Upper lobe of right lung (tissue), 1 donor: ENCODE measurements at regions not wholly inside any gene's neighbourhood (a gene's known extent, or its start where the extent isn't known, plus 50 kb on each side); places are given as distances from the start of the nearest gene placed in this dataset.

Experiments
- ATAC-seq: fragments of 200-7000 bp; cut with Tn5 transposase; one replicate; pipeline ENCODE4 v1.9.1; 2020; ENCODE audit warnings: mild to moderate bottlenecking, moderate library complexity
- DNase-seq: peaks from one replicate; pipeline ENCODE4 v3.0.0-alpha.2; 2020
- H3K27ac ChIP-seq: fragments of 200-600 bp; one replicate; pipeline ENCODE4 v1.8.0; 2022
- H3K27me3 ChIP-seq: fragments of 200-600 bp; one replicate; pipeline ENCODE4 v1.8.0; 2022; ENCODE audit warnings: mild to moderate bottlenecking
- H3K36me3 ChIP-seq: fragments of 200-600 bp; one replicate; pipeline ENCODE4 v1.8.0; 2022
- H3K4me1 ChIP-seq: fragments of 200-600 bp; one replicate; pipeline ENCODE4 v1.8.0; 2022
- H3K4me3 ChIP-seq: fragments of 200-600 bp; one replicate; pipeline ENCODE4 v1.8.0; 2022; ENCODE audit warnings: mild to moderate bottlenecking
- H3K9me3 ChIP-seq: fragments of 200-600 bp; one replicate; pipeline ENCODE4 v1.8.0; 2022
- intact Hi-C: fragments of 100-400 bp; cut with DNase I; formaldehyde crosslinking; loops from one replicate; pipeline ENCODE4 v1.11.0; 2022
- TF ChIP-seq, protein P1 (sequence below): fragments of 200-600 bp; IDR thresholded peaks from one replicate; pipeline ENCODE4 v1.8.0; 2022; ENCODE audit warnings: antibody characterized with exemption
- donor health status: DM: no; HTN: yes; CAD: no; lungs with severe emphysema.

DNA sequence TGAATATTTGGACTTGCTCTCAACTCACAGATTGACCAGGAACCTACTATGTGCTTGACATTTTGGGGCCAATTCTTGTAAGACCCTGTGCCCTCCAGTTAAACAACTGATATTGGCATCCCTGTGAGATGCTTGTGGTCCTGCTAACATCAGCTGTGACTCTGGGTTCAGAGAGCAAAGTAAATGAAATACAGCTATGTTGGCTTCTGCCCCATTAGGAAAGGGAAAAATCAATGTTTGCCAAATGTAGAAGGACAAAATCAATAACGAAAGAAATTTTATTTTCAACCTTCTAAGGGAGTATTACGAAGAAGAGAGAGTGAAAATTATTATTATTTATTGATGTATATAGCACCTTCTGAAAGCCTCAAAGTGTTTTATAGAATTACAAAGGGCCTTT, 266.9 kb upstream of the ARID1B start:
- TF ChIP-seq, protein P1, sequence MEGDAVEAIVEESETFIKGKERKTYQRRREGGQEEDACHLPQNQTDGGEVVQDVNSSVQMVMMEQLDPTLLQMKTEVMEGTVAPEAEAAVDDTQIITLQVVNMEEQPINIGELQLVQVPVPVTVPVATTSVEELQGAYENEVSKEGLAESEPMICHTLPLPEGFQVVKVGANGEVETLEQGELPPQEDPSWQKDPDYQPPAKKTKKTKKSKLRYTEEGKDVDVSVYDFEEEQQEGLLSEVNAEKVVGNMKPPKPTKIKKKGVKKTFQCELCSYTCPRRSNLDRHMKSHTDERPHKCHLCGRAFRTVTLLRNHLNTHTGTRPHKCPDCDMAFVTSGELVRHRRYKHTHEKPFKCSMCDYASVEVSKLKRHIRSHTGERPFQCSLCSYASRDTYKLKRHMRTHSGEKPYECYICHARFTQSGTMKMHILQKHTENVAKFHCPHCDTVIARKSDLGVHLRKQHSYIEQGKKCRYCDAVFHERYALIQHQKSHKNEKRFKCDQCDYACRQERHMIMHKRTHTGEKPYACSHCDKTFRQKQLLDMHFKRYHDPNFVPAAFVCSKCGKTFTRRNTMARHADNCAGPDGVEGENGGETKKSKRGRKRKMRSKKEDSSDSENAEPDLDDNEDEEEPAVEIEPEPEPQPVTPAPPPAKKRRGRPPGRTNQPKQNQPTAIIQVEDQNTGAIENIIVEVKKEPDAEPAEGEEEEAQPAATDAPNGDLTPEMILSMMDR = no peak
- ATAC-seq (no peak), DNase-seq (no peak)
- H3K4me1 ChIP-seq = no peaks in the 10 kb centered on the region
- no peak overlapping the region for H3K27ac ChIP-seq
- H3K36me3 ChIP-seq = no peaks in the 10 kb centered on the region
- H3K9me3 ChIP-seq = no peaks in the 10 kb centered on the region
- no peaks in the 10 kb centered on the region for H3K27me3 ChIP-seq
- intact Hi-C loops = no loop called here
- H3K4me3 ChIP-seq = no peak overlapping the region

DNA sequence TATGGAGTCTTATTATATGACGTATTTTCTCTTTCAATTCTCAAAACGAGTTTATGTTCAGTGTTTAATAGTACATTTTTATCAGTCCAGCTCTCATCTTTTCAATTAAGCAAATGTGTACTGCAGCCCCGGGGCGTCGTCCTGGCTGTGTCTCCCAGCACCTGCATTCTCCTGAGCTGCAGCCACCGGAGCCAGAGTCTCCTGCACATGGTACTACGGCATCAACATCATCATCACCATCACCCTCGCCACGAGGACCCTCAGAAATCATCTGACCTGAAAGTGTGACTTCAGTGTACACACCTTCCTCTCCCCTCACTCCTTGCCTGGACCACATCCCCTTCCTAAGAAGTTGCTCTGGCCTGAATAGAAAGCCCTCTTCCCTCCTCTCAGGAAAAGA, 267.7 kb upstream of the ARID1B start:
- no peak for DNase-seq
- no peak for ATAC-seq
- Histone ChIP-seq H3K36me3 (no peaks in the 10 kb centered on the region), H3K27ac (no peak overlapping the region), H3K4me3 (no peak overlapping the region), H3K4me1 (no peaks in the 10 kb centered on the region), H3K27me3 (no peaks in the 10 kb centered on the region), H3K9me3 (no peaks in the 10 kb centered on the region)
- TF ChIP-seq, protein P1 = no peak
- intact Hi-C loops = no loop called here

DNA sequence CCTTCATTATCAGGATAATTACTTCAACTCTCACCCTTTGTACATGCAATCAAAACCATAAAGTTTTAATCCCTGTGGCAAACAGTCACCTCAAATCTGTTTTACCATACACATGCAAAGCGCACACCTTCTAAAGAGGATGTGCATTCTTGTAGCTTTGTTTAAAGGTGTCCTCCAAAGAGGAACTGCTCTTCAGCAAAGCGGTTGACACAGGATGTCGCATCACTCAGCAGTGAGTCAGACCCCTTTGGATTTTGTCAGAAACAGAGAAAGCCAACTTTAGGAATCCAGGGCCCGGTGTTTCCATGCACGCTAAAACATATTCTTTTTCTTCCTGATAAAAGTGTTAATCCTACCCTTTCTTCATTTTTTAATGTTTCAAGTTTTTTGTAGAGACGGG, 268.3 kb upstream of the ARID1B start:
- TF ChIP-seq, protein P1 = no peak
- H3K27ac ChIP-seq = no peak overlapping the region

DNA sequence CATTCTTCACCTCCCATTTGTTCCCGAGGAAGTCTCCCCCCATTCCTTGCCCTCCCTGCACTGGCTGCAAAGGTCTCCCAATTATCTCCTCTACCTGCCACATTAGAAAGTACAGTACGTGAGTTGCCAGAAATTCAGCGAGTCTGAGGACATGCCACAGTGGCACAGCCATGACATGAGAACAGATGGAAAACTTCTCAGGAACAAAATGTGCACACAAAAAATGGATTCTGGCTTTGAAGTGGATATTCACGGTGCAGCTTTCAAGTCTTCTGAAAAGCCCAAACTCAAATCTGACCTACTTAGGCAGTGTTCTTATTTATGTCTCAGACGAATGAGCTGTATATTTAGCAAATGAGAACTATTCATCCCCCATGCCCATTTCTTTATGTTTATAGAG, 269.1 kb upstream of the ARID1B start:
- H3K4me3 ChIP-seq = no peak overlapping the region
- ATAC-seq (no peak), DNase-seq (no peak)
- no peaks in the 10 kb centered on the region for H3K4me1 ChIP-seq
- TF ChIP-seq, protein P1 = no peak
- intact Hi-C loops = no loop called here
- no peak overlapping the region for H3K27ac ChIP-seq
- no peaks in the 10 kb centered on the region for H3K9me3 ChIP-seq
- no peaks in the 10 kb centered on the region for H3K36me3 ChIP-seq
- no peaks in the 10 kb centered on the region for H3K27me3 ChIP-seq

More for the DNA sequence above, 268.3 kb upstream of the ARID1B start:
- DNase-seq = no peak
- Histone ChIP-seq H3K4me3 (no peak overlapping the region), H3K36me3 (no peaks in the 10 kb centered on the region), H3K27me3 (no peaks in the 10 kb centered on the region), H3K9me3 (no peaks in the 10 kb centered on the region), H3K4me1 (no peaks in the 10 kb centered on the region)
- intact Hi-C loops = no loop called here
- ATAC-seq = no peak

DNA sequence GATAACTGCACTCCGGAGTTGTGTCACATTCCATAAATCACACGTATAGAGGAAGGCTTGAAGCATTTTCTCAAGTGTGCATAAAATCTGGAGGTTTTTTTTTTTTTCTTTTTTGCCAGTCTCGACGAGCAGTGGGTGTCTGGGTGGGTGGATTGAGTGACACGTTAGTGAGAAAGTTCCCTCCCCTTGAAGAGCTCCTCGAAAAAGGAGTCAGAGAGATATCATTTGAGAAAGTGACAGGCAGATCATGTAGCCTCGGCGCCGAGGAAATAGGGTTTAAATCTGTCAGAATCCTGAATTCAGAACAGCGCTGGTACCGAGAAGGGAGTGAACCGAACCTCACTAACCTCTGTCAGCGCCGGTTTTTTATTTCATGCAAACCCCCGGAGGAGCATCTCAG, 269.5 kb upstream of the ARID1B start:
- no peak for ATAC-seq
- Histone ChIP-seq H3K27ac (no peak overlapping the region), H3K4me1 (no peaks in the 10 kb centered on the region), H3K4me3 (no peak overlapping the region), H3K27me3 (no peaks in the 10 kb centered on the region), H3K36me3 (no peaks in the 10 kb centered on the region), H3K9me3 (no peaks in the 10 kb centered on the region)
- TF ChIP-seq, protein P1 = no peak
- DNase-seq = no peak
- intact Hi-C loops = no loop called here

DNA sequence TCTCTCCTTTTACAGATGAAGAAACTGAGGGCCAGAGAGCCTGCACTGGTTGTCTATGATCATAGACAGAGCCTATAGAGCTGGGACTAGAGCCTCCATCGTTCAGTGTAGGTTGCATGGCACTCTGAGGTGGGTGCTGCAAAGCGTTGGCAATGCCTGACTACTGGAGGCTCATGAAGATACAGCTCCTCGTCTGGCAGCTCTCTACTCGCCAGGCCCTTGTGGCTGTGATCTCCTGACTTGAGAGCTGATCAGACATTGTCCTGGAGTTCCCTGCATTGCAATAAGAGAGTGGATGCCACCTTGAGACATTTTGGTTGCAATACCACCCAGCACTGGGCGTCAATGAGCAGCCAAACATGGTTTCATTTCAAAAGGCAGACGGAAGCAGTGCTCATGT, 270.1 kb upstream of the ARID1B start:
- H3K4me3 ChIP-seq = no peak overlapping the region

More for the DNA sequence above, 270.1 kb upstream of the ARID1B start:
- H3K27me3 ChIP-seq = no peaks in the 10 kb centered on the region
- H3K9me3 ChIP-seq = no peaks in the 10 kb centered on the region
- intact Hi-C loops = no loop called here
- TF ChIP-seq, protein P1 = no peak
- no peak overlapping the region for H3K27ac ChIP-seq
- H3K36me3 ChIP-seq = no peaks in the 10 kb centered on the region
- DNase-seq (no peak), ATAC-seq (no peak)
- H3K4me1 ChIP-seq = no peaks in the 10 kb centered on the region
